ENCODE measurements at regions not wholly inside any gene's neighbourhood (a gene's known extent, or its start where the extent isn't known, plus 50 kb on each side); places are given as distances from the start of the nearest gene placed in this dataset.

DNA sequence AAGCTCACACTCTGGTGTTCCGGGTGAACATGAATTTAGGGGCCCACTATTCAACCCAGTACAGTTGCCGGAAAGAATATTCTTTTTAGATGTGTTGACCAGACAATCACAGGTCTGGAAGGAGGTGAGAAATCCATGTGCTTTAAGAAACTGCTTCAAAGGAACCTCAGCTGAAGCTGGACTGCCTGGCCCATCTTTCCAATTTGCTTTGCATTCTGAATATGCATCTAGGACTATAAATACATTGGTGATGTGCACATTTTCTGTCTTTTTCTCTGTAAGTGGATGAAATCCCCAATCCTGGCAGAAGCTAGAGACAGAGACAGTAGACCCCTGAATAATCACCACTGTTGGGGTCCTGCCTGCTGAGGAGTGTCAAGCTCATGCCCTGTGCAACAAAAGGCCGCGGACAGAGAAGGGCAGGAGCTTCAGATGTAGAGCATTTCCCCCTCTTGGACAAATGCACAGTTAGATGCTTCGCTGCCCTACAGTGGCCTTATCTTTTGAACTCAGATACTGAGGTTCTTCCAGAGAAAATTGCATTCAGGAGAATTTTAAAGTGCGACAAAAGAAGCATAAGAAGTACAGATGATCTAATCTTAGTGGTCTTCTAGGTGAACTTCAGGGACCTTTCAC lies 368.3 kb downstream of the SFMBT2 start:
- TF ChIP-seq, protein P1, sequence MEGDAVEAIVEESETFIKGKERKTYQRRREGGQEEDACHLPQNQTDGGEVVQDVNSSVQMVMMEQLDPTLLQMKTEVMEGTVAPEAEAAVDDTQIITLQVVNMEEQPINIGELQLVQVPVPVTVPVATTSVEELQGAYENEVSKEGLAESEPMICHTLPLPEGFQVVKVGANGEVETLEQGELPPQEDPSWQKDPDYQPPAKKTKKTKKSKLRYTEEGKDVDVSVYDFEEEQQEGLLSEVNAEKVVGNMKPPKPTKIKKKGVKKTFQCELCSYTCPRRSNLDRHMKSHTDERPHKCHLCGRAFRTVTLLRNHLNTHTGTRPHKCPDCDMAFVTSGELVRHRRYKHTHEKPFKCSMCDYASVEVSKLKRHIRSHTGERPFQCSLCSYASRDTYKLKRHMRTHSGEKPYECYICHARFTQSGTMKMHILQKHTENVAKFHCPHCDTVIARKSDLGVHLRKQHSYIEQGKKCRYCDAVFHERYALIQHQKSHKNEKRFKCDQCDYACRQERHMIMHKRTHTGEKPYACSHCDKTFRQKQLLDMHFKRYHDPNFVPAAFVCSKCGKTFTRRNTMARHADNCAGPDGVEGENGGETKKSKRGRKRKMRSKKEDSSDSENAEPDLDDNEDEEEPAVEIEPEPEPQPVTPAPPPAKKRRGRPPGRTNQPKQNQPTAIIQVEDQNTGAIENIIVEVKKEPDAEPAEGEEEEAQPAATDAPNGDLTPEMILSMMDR (IDR thresholded peaks at IDR 0.05) = no peak
- TF ChIP-seq POLR2A (IDR thresholded peaks at IDR 0.05) (no peak), EP300 (IDR thresholded peaks at IDR 0.05) (no peak)
